MM.1S (cell line): ENCODE measurements at regions not wholly inside any gene's neighbourhood (a gene's known extent, or its start where the extent isn't known, plus 50 kb on each side); places are given as distances from the start of the nearest gene placed in this dataset.

ENCODE experiments used
- DNase-seq: peaks from one replicate; pipeline ENCODE4 v3.0.0-alpha.2; 2015
- H2AFZ ChIP-seq: fragments of 300-600 bp; sonication (generic); 2 replicates; pipeline ENCODE4 v1.6.0; 2016; ENCODE audit warnings: antibody characterized with exemption, low read length
- H3F3A ChIP-seq: fragments of 300-600 bp; sonication (generic); 2 replicates; pipeline ENCODE4 v1.6.1; 2016; ENCODE audit warnings: mild to moderate bottlenecking, antibody characterized with exemption, low read length, moderate library complexity, mixed read lengths; ENCODE audit not compliant: insufficient read depth
- H3K27ac ChIP-seq: fragments of 300-600 bp; sonication (generic); 2 replicates; pipeline ENCODE4 v1.5.1; 2016; ENCODE audit warnings: mild to moderate bottlenecking, low read length
- H3K27me3 ChIP-seq: fragments of 300-600 bp; sonication (generic); replicated peaks from 2 replicates; pipeline ENCODE4 v1.6.0; 2016; ENCODE audit warnings: low read length; ENCODE audit not compliant: insufficient read depth
- H3K36me3 ChIP-seq: fragments of 300-600 bp; sonication (generic); replicated peaks from 2 replicates; pipeline ENCODE4 v1.6.1; 2016; ENCODE audit warnings: mild to moderate bottlenecking, low read length, mixed read lengths; ENCODE audit not compliant: insufficient read depth
- H3K4me1 ChIP-seq: fragments of 300-600 bp; sonication (generic); 2 replicates; pipeline ENCODE4 v1.6.1; 2016; ENCODE audit warnings: low read length, mixed read lengths
- H3K4me2 ChIP-seq: fragments of 300-600 bp; sonication (generic); 2 replicates; pipeline ENCODE4 v1.6.0; 2016; ENCODE audit warnings: low read depth, low read length
- H3K4me3 ChIP-seq: fragments of 300-600 bp; sonication (generic); 2 replicates; pipeline ENCODE4 v1.5.1; 2016; ENCODE audit warnings: low read length, mixed read lengths
- H3K79me2 ChIP-seq: fragments of 300-600 bp; sonication (generic); 2 replicates; pipeline ENCODE4 v1.6.1; 2016; ENCODE audit warnings: mixed run types, low read length, mixed read lengths
- H3K9ac ChIP-seq: fragments of 300-600 bp; sonication (generic); 2 replicates; pipeline ENCODE4 v1.6.1; 2016; ENCODE audit warnings: low read length, mixed read lengths
- H3K9me2 ChIP-seq: fragments of 300-600 bp; sonication (generic); replicated peaks from 2 replicates; pipeline ENCODE4 v1.6.1; 2016; ENCODE audit warnings: mild to moderate bottlenecking, low read length, mixed read lengths; ENCODE audit not compliant: insufficient read depth
- H3K9me3 ChIP-seq: fragments of 300-600 bp; sonication (generic); replicated peaks from 2 replicates; pipeline ENCODE4 v1.6.1; 2016; ENCODE audit warnings: mild to moderate bottlenecking, low read length, mixed read lengths; ENCODE audit not compliant: insufficient read depth
- H4K20me1 ChIP-seq: fragments of 300-600 bp; sonication (generic); 2 replicates; pipeline ENCODE4 v1.6.1; 2016; ENCODE audit warnings: mild to moderate bottlenecking, low read length, moderate library complexity, mixed read lengths; ENCODE audit not compliant: insufficient read depth
- CTCF ChIP-seq: fragments of 300-600 bp; sonication (generic); IDR thresholded peaks from 2 replicates; pipeline ENCODE4 v1.5.1; 2016; ENCODE audit warnings: antibody characterized with exemption, low read length, mixed read lengths
- EZH2 ChIP-seq: fragments of 300-600 bp; sonication (generic); optimal IDR thresholded peaks from 2 replicates; pipeline ENCODE3; 2017; ENCODE audit warnings: low read depth, mild to moderate bottlenecking, antibody characterized with exemption, low read length, mixed read lengths
- EZH2phosphoT487 ChIP-seq: fragments of 300-600 bp; sonication (generic); IDR thresholded peaks from 2 replicates; pipeline ENCODE4 v1.6.1; 2018; ENCODE audit warnings: antibody characterized with exemption, low read length

- Histone ChIP-seq H3K27ac (no peak overlapping the region), H3K4me2 (no peak overlapping the region), H4K20me1 (no peaks in the 10 kb centered on the region), H3K9ac (no peak overlapping the region), H3K9me3 (no peaks in the 10 kb centered on the region), H3K36me3 (no peaks in the 10 kb centered on the region), H3K4me1 (no peaks in the 10 kb centered on the region), H3K79me2 (no peaks in the 10 kb centered on the region), H3K27me3 (no peaks in the 10 kb centered on the region), H3K4me3 (no peak overlapping the region), H2AFZ (no peak overlapping the region), H3K9me2 (no peaks in the 10 kb centered on the region), H3F3A (no peaks in the 10 kb centered on the region)
- no peak for DNase-seq
- no peak for TF ChIP-seq EZH2phosphoT487
- no peak for TF ChIP-seq EZH2
- TF ChIP-seq CTCF = no peak
These were observed 274.0 kb downstream of the NOVA1 start for GRCh38 chr14:26323869-26324268.

DNA sequence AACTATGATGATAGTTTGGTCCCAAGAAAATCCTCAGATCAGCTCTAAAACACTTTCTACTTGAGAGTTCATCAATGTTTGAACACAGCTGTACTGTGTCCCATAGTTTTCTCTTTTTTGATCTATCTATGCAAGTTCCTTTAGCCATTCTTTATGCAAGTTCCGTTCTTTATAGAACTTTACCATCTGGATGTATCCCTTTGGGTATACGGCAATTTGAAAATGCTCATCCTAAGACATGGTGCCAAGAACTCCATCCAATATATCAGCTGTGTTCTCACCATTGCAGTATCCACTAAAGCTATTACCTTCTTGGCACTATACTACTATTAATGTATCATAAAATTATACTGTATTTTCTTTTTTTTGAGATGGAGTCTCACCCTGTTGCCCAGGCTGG, 276.9 kb downstream of the NOVA1 start:
- no peaks in the 10 kb centered on the region for H3K9me3 ChIP-seq
- no peak for TF ChIP-seq EZH2phosphoT487
- no peak overlapping the region for H2AFZ ChIP-seq

GRCh38 chr14:26319139-26319864, 278.5 kb downstream of the NOVA1 start:
- Histone ChIP-seq H3K4me3 (no peak overlapping the region), H3K27me3 (no peaks in the 10 kb centered on the region), H4K20me1 (no peaks in the 10 kb centered on the region), H2AFZ (no peak overlapping the region), H3K9ac (no peak overlapping the region), H3K79me2 (no peaks in the 10 kb centered on the region), H3F3A (no peaks in the 10 kb centered on the region), H3K9me2 (no peaks in the 10 kb centered on the region), H3K36me3 (no peaks in the 10 kb centered on the region), H3K27ac (no peak overlapping the region), H3K4me1 (no peaks in the 10 kb centered on the region), H3K4me2 (no peak overlapping the region), H3K9me3 (no peaks in the 10 kb centered on the region)
- TF ChIP-seq EZH2 = no peak
- TF ChIP-seq EZH2phosphoT487 = no peak
- TF ChIP-seq CTCF = no peak
- no peak for DNase-seq

More for the DNA sequence above, 276.9 kb downstream of the NOVA1 start:
- H3K9ac ChIP-seq = no peak overlapping the region
- no peaks in the 10 kb centered on the region for H3K4me1 ChIP-seq
- no peaks in the 10 kb centered on the region for H3K79me2 ChIP-seq
- H3F3A ChIP-seq = no peaks in the 10 kb centered on the region
- H3K4me3 ChIP-seq = no peak overlapping the region
- no peak overlapping the region for H3K4me2 ChIP-seq
- DNase-seq = no peak
- H3K27me3 ChIP-seq = no peaks in the 10 kb centered on the region
- no peaks in the 10 kb centered on the region for H3K9me2 ChIP-seq
- no peak overlapping the region for H3K27ac ChIP-seq
- H3K36me3 ChIP-seq = no peaks in the 10 kb centered on the region
- H4K20me1 ChIP-seq = no peaks in the 10 kb centered on the region

DNA sequence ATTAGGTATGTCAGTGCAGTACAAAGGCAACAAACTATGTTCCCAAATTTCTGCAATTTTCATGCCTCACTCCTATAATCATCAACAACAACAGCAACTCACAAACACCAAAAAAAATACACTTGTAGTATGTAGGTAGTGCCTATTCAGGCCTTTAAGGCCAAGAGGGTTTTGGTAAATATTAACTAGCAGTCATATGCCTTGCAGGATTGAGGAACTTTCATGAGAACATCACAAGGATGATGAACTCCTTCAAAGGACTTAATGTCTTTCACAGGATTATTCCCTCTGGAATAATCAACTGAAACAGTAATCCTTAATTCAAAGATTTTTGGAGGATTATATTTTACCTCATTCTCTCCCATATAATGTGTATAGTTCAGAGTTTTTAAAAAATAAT, 293.8 kb downstream of the NOVA1 start:
- H3K9me3 ChIP-seq = no peaks in the 10 kb centered on the region
- no peak overlapping the region for H3K4me3 ChIP-seq
- H3K4me2 ChIP-seq = no peak overlapping the region
- no peaks in the 10 kb centered on the region for H3K79me2 ChIP-seq
- no peak overlapping the region for H3K27ac ChIP-seq
- H4K20me1 ChIP-seq = no peaks in the 10 kb centered on the region
- H3K9ac ChIP-seq = no peak overlapping the region
- no peaks in the 10 kb centered on the region for H3K9me2 ChIP-seq
- no peak for DNase-seq
- no peaks in the 10 kb centered on the region for H3F3A ChIP-seq
- no peaks in the 10 kb centered on the region for H3K4me1 ChIP-seq
- no peak for TF ChIP-seq EZH2phosphoT487
- no peaks in the 10 kb centered on the region for H3K36me3 ChIP-seq
- no peak overlapping the region for H2AFZ ChIP-seq
- H3K27me3 ChIP-seq = no peaks in the 10 kb centered on the region
